HEK293 (cell line): ENCODE measurements at regions not wholly inside any gene's neighbourhood (a gene's known extent, or its start where the extent isn't known, plus 50 kb on each side); places are given as distances from the start of the nearest gene placed in this dataset.

ENCODE experiments used
- CTCF ChIA-PET: fragments of 350-600 bp; formaldehyde crosslinking; extraction: SDS; loops from one replicate; lab custom pipeline; 2021; ENCODE audit warnings: antibody characterized with exemption; lab: Yijun Ruan, JAX
- POLR2A ChIA-PET: fragments of 300-600 bp; formaldehyde crosslinking; extraction: SDS; loops from one replicate; lab custom pipeline; 2020; ENCODE audit warnings: antibody characterized with exemption, inconsistent platforms; lab: Yijun Ruan, JAX
- H3K27ac ChIP-seq: fragments of 200-500 bp; sonication (Bioruptor generic); 2 replicates; pipeline ENCODE4 v1.5.1; 2014; ENCODE audit warnings: low read depth, low read length, control low read depth, inconsistent platforms; ENCODE audit errors: extremely low read depth
- H3K36me3 ChIP-seq, 2 experiments: fragments of 200-500 bp in 1 of 2; sonication (Bioruptor generic) in 1 of 2; 1 replicate in 1 of 2; 2 replicates in 1 of 2; pipeline ENCODE4 v1.5.1; 2014 to 2017; ENCODE audit warnings: inconsistent platforms in 2 of 2, low read length in 2 of 2; ENCODE audit not compliant: control insufficient read depth in 2 of 2, insufficient read depth in 1 of 2
- H3K4me1 ChIP-seq: fragments of 200-500 bp; sonication (Bioruptor generic); 2 replicates; pipeline ENCODE4 v1.5.1; 2014; ENCODE audit warnings: mild to moderate bottlenecking, low read length, inconsistent platforms; ENCODE audit not compliant: control insufficient read depth, insufficient read depth
- H3K4me3 ChIP-seq: 2 replicates; pipeline ENCODE4 v1.5.1; 2011; ENCODE audit warnings: low read depth, mild to moderate bottlenecking, control low read depth, low read length, moderate library complexity
- H3K9me3 ChIP-seq: fragments of 200-500 bp; sonication (Bioruptor generic); 2 replicates; pipeline ENCODE4 v1.5.1; 2014; ENCODE audit warnings: low read depth, low read length, inconsistent platforms; ENCODE audit not compliant: control insufficient read depth, insufficient read depth
- MEIS1 ChIP-seq: sonication (generic); formaldehyde crosslinking; IDR thresholded peaks from 2 replicates; pipeline ENCODE4 v1.8.1; 2022; ENCODE audit warnings: missing genetic modification reagents, mild to moderate bottlenecking, borderline replicate concordance
- ZBTB17 ChIP-seq: fragments of 450-650 bp; formaldehyde crosslinking; IDR thresholded peaks from 2 replicates; pipeline ENCODE4 v1.5.1; 2016; ENCODE audit warnings: missing biosample characterization, missing genetic modification characterization
- ZNF146 ChIP-seq: fragments of 450-650 bp; formaldehyde crosslinking; IDR thresholded peaks from 2 replicates; pipeline ENCODE4 v1.5.1; 2016; ENCODE audit warnings: missing biosample characterization, missing genetic modification characterization
- ZNF221 ChIP-seq: fragments of 450-650 bp; formaldehyde crosslinking; IDR thresholded peaks from 2 replicates; pipeline ENCODE4 v1.5.1; 2017; ENCODE audit warnings: missing biosample characterization, missing genetic modification characterization, borderline replicate concordance
- ZNF248 ChIP-seq: fragments of 450-650 bp; formaldehyde crosslinking; IDR thresholded peaks from 2 replicates; pipeline ENCODE4 v1.5.1; 2017; ENCODE audit warnings: missing biosample characterization, missing genetic modification characterization
- ZNF366 ChIP-seq: fragments of 450-650 bp; formaldehyde crosslinking; conservative IDR thresholded peaks from 2 replicates; pipeline ENCODE4 v1.5.1; 2016; ENCODE audit warnings: missing biosample characterization, missing genetic modification characterization
- ZNF501 ChIP-seq: fragments of 450-650 bp; formaldehyde crosslinking; IDR thresholded peaks from 2 replicates; pipeline ENCODE4 v1.5.1; 2016; ENCODE audit warnings: missing biosample characterization, missing genetic modification characterization
- ZNF544 ChIP-seq: fragments of 450-650 bp; formaldehyde crosslinking; IDR thresholded peaks from 2 replicates; pipeline ENCODE4 v1.5.0; 2017; ENCODE audit warnings: missing biosample characterization, missing genetic modification characterization
- ZNF560 ChIP-seq: fragments of 450-650 bp; formaldehyde crosslinking; IDR thresholded peaks from 2 replicates; pipeline ENCODE4 v1.5.1; 2017; ENCODE audit warnings: missing biosample characterization, missing genetic modification characterization, borderline replicate concordance
- ZNF621 ChIP-seq: fragments of 450-650 bp; formaldehyde crosslinking; IDR thresholded peaks from 2 replicates; pipeline ENCODE4 v1.5.1; 2017; ENCODE audit warnings: missing biosample characterization, missing genetic modification characterization
- ZNF76 ChIP-seq: fragments of 450-650 bp; formaldehyde crosslinking; IDR thresholded peaks from 2 replicates; pipeline ENCODE4; 2016; ENCODE audit warnings: low read depth, missing biosample characterization, missing genetic modification characterization, borderline replicate concordance
- ZNF768 ChIP-seq: fragments of 450-650 bp; formaldehyde crosslinking; IDR thresholded peaks from 2 replicates; pipeline ENCODE4 v1.5.1; 2018; ENCODE audit warnings: missing biosample characterization, mild to moderate bottlenecking, missing genetic modification characterization
- TF ChIP-seq, protein P1 (sequence below): fragments of 450-650 bp; formaldehyde crosslinking; IDR thresholded peaks from 2 replicates; pipeline ENCODE4 v1.5.1; 2016; ENCODE audit warnings: missing biosample characterization, missing genetic modification characterization
- TF ChIP-seq, protein P2 (sequence below): fragments of 450-650 bp; IDR thresholded peaks from 2 replicates; pipeline ENCODE4 v1.5.1; 2018; ENCODE audit warnings: missing biosample characterization, mild to moderate bottlenecking, missing genetic modification characterization
- TF ChIP-seq, protein P3 (sequence below): fragments of 450-650 bp; IDR thresholded peaks from 2 replicates; pipeline ENCODE4 v1.5.1; 2018; ENCODE audit warnings: missing biosample characterization, missing genetic modification characterization
- TF ChIP-seq, protein P4 (sequence below): fragments of 450-650 bp; formaldehyde crosslinking; IDR thresholded peaks from 2 replicates; pipeline ENCODE4 v1.5.1; 2016; ENCODE audit warnings: missing biosample characterization, missing genetic modification characterization
- TF ChIP-seq, protein P5 (sequence below): fragments of 450-650 bp; formaldehyde crosslinking; IDR thresholded peaks from 2 replicates; pipeline ENCODE4 v1.5.1; 2016; ENCODE audit warnings: missing biosample characterization, missing genetic modification characterization
- TF ChIP-seq, protein P6 (sequence below): fragments of 450-650 bp; formaldehyde crosslinking; IDR thresholded peaks from 2 replicates; pipeline ENCODE4 v1.5.1; 2017; ENCODE audit warnings: missing biosample characterization, missing genetic modification characterization
- TF ChIP-seq, protein P7 (sequence below): fragments of 450-650 bp; formaldehyde crosslinking; IDR thresholded peaks from 2 replicates; pipeline ENCODE4 v1.5.1; 2016; ENCODE audit warnings: missing biosample characterization, missing genetic modification characterization
- TF ChIP-seq, protein P8 (sequence below): fragments of 450-650 bp; formaldehyde crosslinking; optimal IDR thresholded peaks from 2 replicates; pipeline ENCODE3; 2016; ENCODE audit warnings: missing biosample characterization, mild to moderate bottlenecking, missing genetic modification characterization

DNA sequence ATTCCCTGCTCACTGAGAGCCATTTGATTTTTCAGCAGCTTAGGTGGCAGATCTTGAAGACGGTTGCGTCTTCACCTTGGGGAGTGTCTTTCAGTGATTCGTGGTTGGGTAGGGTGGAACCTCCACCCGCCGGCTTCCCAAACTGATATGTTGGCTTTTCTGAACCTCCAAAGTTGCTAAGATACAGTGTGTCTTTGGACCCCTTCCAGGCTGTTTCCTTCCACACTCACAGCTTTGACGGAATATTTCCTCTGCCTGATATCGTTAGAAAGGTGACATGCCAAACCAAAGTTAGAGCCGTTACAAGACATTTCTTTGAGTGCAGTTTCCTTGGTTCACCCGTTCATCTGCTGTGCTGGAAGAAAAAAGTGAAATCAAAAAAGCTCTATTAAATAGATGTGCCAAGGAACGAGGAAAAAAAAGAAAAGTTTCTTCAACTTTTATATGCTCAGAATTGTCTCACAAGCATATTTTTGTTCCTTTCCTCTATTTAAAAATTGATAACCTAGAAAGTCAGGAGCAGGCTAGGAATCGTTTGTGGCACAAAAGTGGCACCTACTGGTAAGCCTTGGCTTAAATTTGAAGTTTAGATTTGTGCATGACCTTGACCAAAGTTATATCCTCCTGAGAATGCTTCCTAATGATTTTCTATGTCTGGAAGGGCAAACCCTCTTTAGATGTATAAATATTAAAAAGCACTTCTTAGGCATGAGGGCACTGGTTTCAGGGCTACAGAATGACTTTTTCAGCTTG lies 270.7 kb upstream of the WWC1 start:
- H3K4me1 ChIP-seq = no peaks in the 10 kb centered on the region
- no peak overlapping the region for H3K4me3 ChIP-seq
- ChIA-PET CTCF (interaction anchor here (0.6 to 1.1 kb wide), 6 partner anchors 10 to 994 kb away, joined by 3 to 4 read pairs (median 4); no protein-coding TSS in a partner anchor), POLR2A (no interaction called here)
- no peaks in the 10 kb centered on the region for H3K36me3 ChIP-seq
- H3K9me3 ChIP-seq = no peaks in the 10 kb centered on the region
- TF ChIP-seq ZNF76 (tag by site-specific recombination) (no peak), ZNF146 (tag by site-specific recombination) (no peak), ZNF560 (tag by site-specific recombination) (no peak), ZNF221 (tag by site-specific recombination) (no peak), ZNF248 (tag by site-specific recombination) (no peak), ZNF501 (tag by site-specific recombination) (no peak), MEIS1 (CRISPR knock-in tag) (no peak), ZNF366 (tag by site-specific recombination) (no peak)
- TF ChIP-seq, protein P1, sequence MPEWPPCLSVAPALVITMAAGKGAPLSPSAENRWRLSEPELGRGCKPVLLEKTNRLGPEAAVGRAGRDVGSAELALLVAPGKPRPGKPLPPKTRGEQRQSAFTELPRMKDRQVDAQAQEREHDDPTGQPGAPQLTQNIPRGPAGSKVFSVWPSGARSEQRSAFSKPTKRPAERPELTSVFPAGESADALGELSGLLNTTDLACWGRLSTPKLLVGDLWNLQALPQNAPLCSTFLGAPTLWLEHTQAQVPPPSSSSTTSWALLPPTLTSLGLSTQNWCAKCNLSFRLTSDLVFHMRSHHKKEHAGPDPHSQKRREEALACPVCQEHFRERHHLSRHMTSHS (tag by site-specific recombination) = no peak
- TF ChIP-seq, protein P2, sequence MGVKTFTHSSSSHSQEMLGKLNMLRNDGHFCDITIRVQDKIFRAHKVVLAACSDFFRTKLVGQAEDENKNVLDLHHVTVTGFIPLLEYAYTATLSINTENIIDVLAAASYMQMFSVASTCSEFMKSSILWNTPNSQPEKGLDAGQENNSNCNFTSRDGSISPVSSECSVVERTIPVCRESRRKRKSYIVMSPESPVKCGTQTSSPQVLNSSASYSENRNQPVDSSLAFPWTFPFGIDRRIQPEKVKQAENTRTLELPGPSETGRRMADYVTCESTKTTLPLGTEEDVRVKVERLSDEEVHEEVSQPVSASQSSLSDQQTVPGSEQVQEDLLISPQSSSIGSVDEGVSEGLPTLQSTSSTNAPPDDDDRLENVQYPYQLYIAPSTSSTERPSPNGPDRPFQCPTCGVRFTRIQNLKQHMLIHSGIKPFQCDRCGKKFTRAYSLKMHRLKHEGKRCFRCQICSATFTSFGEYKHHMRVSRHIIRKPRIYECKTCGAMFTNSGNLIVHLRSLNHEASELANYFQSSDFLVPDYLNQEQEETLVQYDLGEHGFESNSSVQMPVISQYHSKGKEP = no peak
- TF ChIP-seq, protein P3, sequence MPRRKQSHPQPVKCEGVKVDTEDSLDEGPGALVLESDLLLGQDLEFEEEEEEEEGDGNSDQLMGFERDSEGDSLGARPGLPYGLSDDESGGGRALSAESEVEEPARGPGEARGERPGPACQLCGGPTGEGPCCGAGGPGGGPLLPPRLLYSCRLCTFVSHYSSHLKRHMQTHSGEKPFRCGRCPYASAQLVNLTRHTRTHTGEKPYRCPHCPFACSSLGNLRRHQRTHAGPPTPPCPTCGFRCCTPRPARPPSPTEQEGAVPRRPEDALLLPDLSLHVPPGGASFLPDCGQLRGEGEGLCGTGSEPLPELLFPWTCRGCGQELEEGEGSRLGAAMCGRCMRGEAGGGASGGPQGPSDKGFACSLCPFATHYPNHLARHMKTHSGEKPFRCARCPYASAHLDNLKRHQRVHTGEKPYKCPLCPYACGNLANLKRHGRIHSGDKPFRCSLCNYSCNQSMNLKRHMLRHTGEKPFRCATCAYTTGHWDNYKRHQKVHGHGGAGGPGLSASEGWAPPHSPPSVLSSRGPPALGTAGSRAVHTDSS = no peak
- TF ChIP-seq, protein P4, sequence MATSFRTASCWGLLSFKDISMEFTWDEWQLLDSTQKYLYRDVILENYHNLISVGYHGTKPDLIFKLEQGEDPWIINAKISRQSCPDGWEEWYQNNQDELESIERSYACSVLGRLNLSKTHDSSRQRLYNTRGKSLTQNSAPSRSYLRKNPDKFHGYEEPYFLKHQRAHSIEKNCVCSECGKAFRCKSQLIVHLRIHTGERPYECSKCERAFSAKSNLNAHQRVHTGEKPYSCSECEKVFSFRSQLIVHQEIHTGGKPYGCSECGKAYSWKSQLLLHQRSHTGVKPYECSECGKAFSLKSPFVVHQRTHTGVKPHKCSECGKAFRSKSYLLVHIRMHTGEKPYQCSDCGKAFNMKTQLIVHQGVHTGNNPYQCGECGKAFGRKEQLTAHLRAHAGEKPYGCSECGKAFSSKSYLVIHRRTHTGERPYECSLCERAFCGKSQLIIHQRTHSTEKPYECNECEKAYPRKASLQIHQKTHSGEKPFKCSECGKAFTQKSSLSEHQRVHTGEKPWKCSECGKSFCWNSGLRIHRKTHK = no peak
- no peak overlapping the region for H3K27ac ChIP-seq

DNA sequence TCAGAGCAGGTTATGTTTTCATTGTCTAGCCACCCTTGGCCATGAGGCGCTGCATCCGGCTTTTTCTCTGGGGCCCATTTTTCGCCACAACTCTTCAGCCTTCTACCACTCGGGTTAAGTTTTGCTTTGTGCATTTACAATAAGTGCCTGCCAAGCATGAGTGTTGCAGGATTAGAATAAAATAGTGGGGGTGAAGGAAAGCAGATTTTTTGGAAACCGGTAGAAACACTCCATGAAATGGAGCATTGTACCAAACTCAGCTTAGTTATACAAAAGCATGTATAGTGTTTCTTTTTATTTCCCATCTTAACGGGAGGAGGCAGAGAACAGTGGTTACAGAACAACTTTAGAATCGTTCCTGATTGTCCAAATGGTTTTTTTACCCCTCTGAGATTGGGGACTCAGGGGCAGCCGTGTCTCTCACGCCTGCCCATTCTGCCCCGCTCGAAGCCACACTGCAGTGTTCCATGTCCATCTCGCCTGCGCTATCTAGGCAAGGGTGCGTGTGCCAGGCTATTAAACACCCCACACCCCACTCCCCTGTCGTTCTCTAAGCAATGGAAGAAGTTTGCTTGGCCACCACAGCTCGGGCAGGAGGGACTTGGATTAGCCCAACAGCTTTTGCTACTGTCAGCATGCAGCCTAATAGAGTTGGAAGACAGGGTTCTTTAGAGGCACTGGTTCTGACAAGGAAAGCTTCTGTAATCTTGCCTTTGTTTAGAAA lies 268.8 kb upstream of the WWC1 start:
- ChIA-PET POLR2A (no interaction called here), CTCF (no interaction called here)
- Histone ChIP-seq H3K36me3 (no peaks in the 10 kb centered on the region), H3K4me1 (no peaks in the 10 kb centered on the region), H3K4me3 (no peak overlapping the region), H3K27ac (no peak overlapping the region), H3K9me3 (no peaks in the 10 kb centered on the region)
- TF ChIP-seq, protein P5, sequence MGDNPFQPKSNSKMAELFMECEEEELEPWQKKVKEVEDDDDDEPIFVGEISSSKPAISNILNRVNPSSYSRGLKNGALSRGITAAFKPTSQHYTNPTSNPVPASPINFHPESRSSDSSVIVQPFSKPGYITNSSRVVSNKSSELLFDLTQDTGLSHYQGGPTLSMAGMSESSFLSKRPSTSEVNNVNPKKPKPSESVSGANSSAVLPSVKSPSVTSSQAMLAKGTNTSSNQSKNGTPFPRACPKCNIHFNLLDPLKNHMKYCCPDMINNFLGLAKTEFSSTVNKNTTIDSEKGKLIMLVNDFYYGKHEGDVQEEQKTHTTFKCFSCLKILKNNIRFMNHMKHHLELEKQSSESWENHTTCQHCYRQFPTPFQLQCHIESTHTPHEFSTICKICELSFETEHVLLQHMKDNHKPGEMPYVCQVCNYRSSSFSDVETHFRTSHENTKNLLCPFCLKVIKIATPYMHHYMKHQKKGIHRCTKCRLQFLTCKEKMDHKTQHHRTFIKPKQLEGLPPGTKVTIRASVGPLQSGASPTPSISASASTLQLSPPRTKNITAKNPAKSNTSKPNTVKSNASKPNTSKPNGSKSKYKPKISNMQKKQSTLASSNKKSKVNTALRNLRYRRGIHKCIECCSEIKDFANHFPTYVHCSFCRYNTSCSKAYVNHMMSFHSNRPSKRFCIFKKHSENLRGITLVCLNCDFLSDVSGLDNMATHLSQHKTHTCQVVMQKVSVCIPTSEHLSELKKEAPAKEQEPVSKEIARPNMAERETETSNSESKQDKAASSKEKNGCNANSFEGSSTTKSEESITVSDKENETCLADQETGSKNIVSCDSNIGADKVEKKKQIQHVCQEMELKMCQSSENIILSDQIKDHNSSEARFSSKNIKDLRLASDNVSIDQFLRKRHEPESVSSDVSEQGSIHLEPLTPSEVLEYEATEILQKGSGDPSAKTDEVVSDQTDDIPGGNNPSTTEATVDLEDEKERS = no peak
- TF ChIP-seq, protein P6, sequence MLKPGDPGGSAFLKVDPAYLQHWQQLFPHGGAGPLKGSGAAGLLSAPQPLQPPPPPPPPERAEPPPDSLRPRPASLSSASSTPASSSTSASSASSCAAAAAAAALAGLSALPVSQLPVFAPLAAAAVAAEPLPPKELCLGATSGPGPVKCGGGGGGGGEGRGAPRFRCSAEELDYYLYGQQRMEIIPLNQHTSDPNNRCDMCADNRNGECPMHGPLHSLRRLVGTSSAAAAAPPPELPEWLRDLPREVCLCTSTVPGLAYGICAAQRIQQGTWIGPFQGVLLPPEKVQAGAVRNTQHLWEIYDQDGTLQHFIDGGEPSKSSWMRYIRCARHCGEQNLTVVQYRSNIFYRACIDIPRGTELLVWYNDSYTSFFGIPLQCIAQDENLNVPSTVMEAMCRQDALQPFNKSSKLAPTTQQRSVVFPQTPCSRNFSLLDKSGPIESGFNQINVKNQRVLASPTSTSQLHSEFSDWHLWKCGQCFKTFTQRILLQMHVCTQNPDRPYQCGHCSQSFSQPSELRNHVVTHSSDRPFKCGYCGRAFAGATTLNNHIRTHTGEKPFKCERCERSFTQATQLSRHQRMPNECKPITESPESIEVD (tag by site-specific recombination) = no peak
- TF ChIP-seq, protein P7, sequence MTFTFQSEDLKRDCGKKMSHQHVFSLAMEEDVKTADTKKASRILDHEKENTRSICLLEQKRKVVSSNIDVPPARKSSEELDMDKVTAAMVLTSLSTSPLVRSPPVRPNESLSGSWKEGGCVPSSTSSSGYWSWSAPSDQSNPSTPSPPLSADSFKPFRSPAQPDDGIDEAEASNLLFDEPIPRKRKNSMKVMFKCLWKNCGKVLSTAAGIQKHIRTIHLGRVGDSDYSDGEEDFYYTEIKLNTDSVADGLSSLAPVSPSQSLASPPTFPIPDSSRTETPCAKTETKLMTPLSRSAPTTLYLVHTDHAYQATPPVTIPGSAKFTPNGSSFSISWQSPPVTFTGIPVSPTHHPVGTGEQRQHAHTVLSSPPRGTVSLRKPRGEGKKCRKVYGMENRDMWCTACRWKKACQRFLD (tag by site-specific recombination) = no peak
- TF ChIP-seq ZNF544 (no peak), ZNF768 (no peak), ZNF621 (no peak), ZBTB17 (tag by site-specific recombination) (no peak)
- TF ChIP-seq, protein P8, sequence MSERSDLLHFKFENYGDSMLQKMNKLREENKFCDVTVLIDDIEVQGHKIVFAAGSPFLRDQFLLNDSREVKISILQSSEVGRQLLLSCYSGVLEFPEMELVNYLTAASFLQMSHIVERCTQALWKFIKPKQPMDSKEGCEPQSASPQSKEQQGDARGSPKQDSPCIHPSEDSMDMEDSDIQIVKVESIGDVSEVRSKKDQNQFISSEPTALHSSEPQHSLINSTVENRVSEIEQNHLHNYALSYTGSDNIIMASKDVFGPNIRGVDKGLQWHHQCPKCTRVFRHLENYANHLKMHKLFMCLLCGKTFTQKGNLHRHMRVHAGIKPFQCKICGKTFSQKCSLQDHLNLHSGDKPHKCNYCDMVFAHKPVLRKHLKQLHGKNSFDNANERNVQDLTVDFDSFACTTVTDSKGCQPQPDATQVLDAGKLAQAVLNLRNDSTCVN (tag by site-specific recombination) = no peak
